Small intestine (tissue), 7 donors: ENCODE measurements at regions not wholly inside any gene's neighbourhood (a gene's known extent, or its start where the extent isn't known, plus 50 kb on each side); places are given as distances from the start of the nearest gene placed in this dataset.

Source experiments
- DNase-seq, 2 donors: peaks; one replicate each; pipeline versions ENCODE4 v3.0.0 to v3.0.0-alpha.2; 2013
- FAIRE-seq: peaks from 2 replicates; lab custom pipeline; 2012; peaks lifted over from hg19 to GRCh38; lab: Jason Lieb, UNC
- H3K27ac ChIP-seq, 3 donors: one replicate each; pipeline ENCODE4 v1.5.1; 2013; ENCODE audit warnings: low read length in 2 of 3, mild to moderate bottlenecking in 2 of 3, control low read depth in 1 of 3, inconsistent platforms in 1 of 3, low read depth in 1 of 3, moderate library complexity in 1 of 3
- H3K27me3 ChIP-seq, 3 donors: one replicate each; pipeline ENCODE4 v1.6.1; 2013; ENCODE audit warnings: low read length in 3 of 3, inconsistent platforms in 1 of 3; ENCODE audit not compliant: control insufficient read depth in 3 of 3, insufficient read depth in 3 of 3
- H3K36me3 ChIP-seq, 3 donors: one replicate each; pipeline ENCODE4 v1.6.1; 2013; ENCODE audit warnings: low read length in 3 of 3, inconsistent platforms in 1 of 3, low read depth in 1 of 3, mild to moderate bottlenecking in 1 of 3, moderate library complexity in 1 of 3; ENCODE audit not compliant: control insufficient read depth in 3 of 3, insufficient read depth in 2 of 3
- H3K4me1 ChIP-seq, 3 donors: one replicate each; pipeline ENCODE4 v1.6.1; 2013; ENCODE audit warnings: low read length in 2 of 3, inconsistent platforms in 1 of 3, low read depth in 1 of 3, mild to moderate bottlenecking in 1 of 3, moderate library complexity in 1 of 3; ENCODE audit not compliant: control insufficient read depth in 3 of 3, insufficient read depth in 2 of 3
- H3K4me3 ChIP-seq, 3 donors: one replicate each; pipeline ENCODE4 v1.5.1; 2013; ENCODE audit warnings: low read length in 3 of 3, control low read depth in 1 of 3, inconsistent platforms in 1 of 3, low read depth in 1 of 3, mild to moderate bottlenecking in 1 of 3, moderate library complexity in 1 of 3
- H3K9me3 ChIP-seq, 2 donors: one replicate each; pipeline ENCODE4 v1.6.1; 2013; ENCODE audit warnings: low read depth in 1 of 2, low read length in 1 of 2; ENCODE audit not compliant: control insufficient read depth in 2 of 2, insufficient read depth in 1 of 2
- WGBS, 3 donors: extraction: QIAGEN DNeasy Blood & Tissue Kit; methylation state at CpG; one replicate each; pipeline ENCODE4 v1.1.7; 2013; 5-methylcytosine and 5-hydroxymethylcytosine counted together
- donor health status: healthy with polysubstance abuse.
- donor health status: control.
- donor health status: control.
- donor health status: Bipolar disorder and iron deficiency.
- donor health status: healthy.

DNA sequence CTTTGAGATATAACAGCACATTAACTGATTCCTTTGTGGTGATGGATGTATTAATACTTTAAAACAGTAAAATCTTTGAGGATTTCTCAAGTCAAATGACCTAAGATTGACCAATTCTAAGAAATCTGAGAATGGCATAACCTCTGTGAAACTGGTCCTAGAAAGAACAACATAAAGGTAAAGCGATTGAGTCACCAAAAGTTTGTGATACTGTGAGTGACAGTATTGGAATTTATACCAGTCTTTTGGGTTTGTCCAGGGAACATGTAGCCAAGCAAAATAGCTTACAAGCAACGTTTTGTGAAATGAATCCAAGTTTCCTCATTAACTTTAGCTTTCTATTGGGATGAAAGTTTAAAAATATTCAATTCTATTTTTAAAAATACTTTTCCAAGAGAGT is 157.4 kb upstream of the TMEM196 start:
- no peak for FAIRE-seq
- no peaks in the 10 kb centered on the region for H3K4me1 ChIP-seq
- H3K9me3 ChIP-seq: peaks cover 0 to 10% of the 10 kb centered on the region in 2 donors
- no peak for DNase-seq
- H3K27me3 ChIP-seq: no peaks in the 10 kb centered on the region
- no peaks in the 10 kb centered on the region for H3K36me3 ChIP-seq
- 63 to 84% (median 80%) methylated on average over 2 of the region's 2 CpGs for WGBS, 3 donors
- H3K27ac ChIP-seq: no peak overlapping the region
- no peak overlapping the region for H3K4me3 ChIP-seq

- peaks cover 0 to 6% of the 10 kb centered on the region in 2 donors for H3K9me3 ChIP-seq
- no peak for FAIRE-seq
- no peaks in the 10 kb centered on the region for H3K27me3 ChIP-seq
- WGBS, 3 donors: 57 to 61% (median 59%) methylated on average over 1 of the region's 1 CpG
- DNase-seq: no peak
- no peak overlapping the region for H3K4me3 ChIP-seq
- H3K36me3 ChIP-seq: no peaks in the 10 kb centered on the region
- no peak overlapping the region for H3K27ac ChIP-seq
- H3K4me1 ChIP-seq: no peaks in the 10 kb centered on the region
These were observed 156.6 kb upstream of the TMEM196 start for GRCh38 chr7:19930051-19930450.

- FAIRE-seq: no peak
These were observed 154.8 kb upstream of the TMEM196 start for GRCh38 chr7:19928247-19928646.

DNA sequence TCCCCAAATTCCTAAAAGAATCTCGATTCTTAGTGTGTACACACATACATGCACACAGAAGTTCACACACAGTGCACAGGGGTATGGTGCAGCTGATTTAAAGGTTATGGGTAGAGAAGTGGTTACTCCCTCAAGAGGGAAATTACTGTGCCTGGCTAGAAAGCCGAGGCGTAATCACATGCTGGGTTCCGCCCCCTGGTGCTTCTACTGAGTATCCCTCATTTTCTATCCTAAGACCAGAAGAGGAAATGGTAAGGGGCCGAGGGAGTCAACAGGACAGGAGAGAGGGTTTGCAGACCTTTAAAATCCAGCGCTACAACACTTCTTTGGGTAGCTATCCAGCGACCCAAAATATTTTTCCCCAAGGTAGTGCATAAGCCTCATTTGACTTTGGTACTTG is 147.3 kb upstream of the TMEM196 start:
- no peaks in the 10 kb centered on the region for H3K9me3 ChIP-seq
- no peak overlapping the region for H3K4me3 ChIP-seq
- DNase-seq: no peak
- no peaks in the 10 kb centered on the region for H3K4me1 ChIP-seq
- 88 to 92% (median 91%) methylated on average over 7 of the region's 7 CpGs for WGBS, 3 donors
- no peaks in the 10 kb centered on the region for H3K36me3 ChIP-seq
- no peak for FAIRE-seq
- H3K27me3 ChIP-seq: no peaks in the 10 kb centered on the region
- no peak overlapping the region for H3K27ac ChIP-seq

More at GRCh38 chr7:19928247-19928646, 154.8 kb upstream of the TMEM196 start:
- Histone ChIP-seq H3K27me3 (no peaks in the 10 kb centered on the region), H3K4me3 (no peak overlapping the region), H3K9me3 (no peaks in the 10 kb centered on the region), H3K4me1 (no peaks in the 10 kb centered on the region), H3K27ac (no peak overlapping the region), H3K36me3 (no peaks in the 10 kb centered on the region)
- DNase-seq: no peak

GRCh38 chr7:19920166-19920565 is 146.7 kb upstream of the TMEM196 start:
- H3K9me3 ChIP-seq: no peaks in the 10 kb centered on the region
- no peaks in the 10 kb centered on the region for H3K4me1 ChIP-seq
- FAIRE-seq: no peak
- H3K27me3 ChIP-seq: no peaks in the 10 kb centered on the region
- DNase-seq: no peak
- 66 to 78% (median 76%) methylated on average over 6 of the region's 6 CpGs for whole genome bisulfite sequencing, 3 donors
- H3K4me3 ChIP-seq: no peak overlapping the region
- no peaks in the 10 kb centered on the region for H3K36me3 ChIP-seq
- no peak overlapping the region for H3K27ac ChIP-seq

DNA sequence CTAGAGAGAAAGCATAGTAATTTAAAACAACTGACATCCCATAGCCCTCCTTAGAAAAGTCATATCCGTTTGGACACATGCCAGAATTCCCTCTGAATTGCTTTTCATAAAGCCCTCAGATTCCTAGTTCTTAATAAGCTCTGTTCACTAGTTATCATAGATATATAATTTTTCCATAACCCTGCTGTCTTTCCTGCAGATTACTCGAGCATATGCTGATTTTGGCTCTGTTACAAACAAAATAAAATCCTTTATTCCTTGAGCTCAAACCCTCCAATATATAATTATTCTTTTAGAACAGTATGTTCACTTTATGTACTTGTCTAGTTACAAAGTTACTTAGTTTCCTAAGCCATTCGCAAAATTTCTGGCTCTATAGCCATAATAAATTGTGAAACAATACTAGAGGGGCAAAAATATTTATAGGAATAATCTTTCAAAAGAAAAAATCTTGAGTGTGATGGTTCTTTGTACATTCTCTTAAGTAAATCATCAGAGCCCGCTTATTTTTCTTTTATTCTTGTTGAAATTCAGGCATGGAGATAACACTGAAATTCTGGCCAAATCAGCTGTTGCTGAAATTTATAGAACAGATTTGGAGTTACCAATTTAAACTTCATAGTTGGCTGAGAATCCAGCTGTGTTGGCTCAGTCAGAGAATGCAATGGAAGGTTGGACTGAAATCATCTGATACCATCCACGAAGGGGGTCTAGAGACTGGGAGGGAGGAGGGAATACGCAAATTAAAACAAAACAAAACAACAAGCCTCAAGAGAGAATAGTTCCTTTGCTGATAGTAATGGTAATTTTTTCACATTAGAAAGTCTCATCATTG is 146.1 kb upstream of the TMEM196 start:
- H3K27me3 ChIP-seq: no peaks in the 10 kb centered on the region
- 57 to 66% (median 65%) methylated on average over 6 of the region's 6 CpGs for WGBS, 3 donors

DNA sequence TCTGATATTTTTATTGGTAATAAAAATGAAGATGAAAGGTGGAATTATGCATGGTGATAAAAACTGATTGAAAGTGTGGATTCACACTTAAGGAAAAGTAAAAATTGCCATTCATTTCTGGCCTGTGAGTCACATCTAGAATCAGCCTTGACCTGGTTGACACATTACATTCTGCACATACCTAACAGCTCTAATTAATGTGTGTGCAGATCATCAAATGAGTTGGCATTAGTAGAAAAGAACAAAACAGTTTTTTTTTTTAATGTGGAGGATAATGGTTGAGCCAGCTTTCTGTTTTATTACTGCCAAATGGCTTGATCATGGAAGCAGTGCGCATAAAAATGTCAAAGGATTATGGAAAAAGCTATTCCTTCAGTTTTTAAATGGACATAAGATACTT is 142.6 kb upstream of the TMEM196 start:
- H3K4me3 ChIP-seq: no peak overlapping the region

More for the DNA sequence above, 146.1 kb upstream of the TMEM196 start:
- Histone ChIP-seq H3K27ac (no peak overlapping the region), H3K9me3 (no peaks in the 10 kb centered on the region), H3K4me1 (no peaks in the 10 kb centered on the region), H3K36me3 (no peaks in the 10 kb centered on the region), H3K4me3 (no peak overlapping the region)
- FAIRE-seq: no peak
- DNase-seq: no peak

DNA sequence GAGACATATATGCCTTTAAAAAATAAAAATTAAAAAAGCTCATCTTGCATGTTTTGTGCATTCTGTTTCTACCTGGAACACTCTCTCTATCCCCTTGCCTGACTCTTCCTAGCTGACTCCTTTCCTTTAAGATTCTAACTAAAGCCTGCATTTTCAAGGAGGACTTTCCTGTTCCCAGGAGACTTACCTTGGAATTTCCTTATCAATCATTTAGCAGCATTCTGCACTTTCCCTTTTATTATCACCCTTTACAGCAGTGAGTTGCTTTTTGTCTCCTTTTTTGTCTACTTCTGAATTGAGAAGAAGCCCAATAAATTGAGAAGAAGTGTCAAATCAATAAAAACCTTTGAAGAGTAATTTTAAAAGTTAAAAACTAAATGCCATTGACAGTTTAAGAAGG is 142.2 kb upstream of the TMEM196 start:
- H3K4me3 ChIP-seq: no peak overlapping the region
- H3K27me3 ChIP-seq: no peaks in the 10 kb centered on the region
- no peak for FAIRE-seq
- no peaks in the 10 kb centered on the region for H3K9me3 ChIP-seq
- no peak for DNase-seq
- H3K27ac ChIP-seq: no peak overlapping the region
- H3K36me3 ChIP-seq: no peaks in the 10 kb centered on the region
- H3K4me1 ChIP-seq: no peaks in the 10 kb centered on the region

More for the DNA sequence above, 142.6 kb upstream of the TMEM196 start:
- Histone ChIP-seq H3K27me3 (no peaks in the 10 kb centered on the region), H3K36me3 (no peaks in the 10 kb centered on the region), H3K27ac (no peak overlapping the region), H3K9me3 (no peaks in the 10 kb centered on the region), H3K4me1 (no peaks in the 10 kb centered on the region)
- DNase-seq (no peak), FAIRE-seq (no peak)
- WGBS, 3 donors: 91 to 92% (median 91%) methylated on average over 1 of the region's 1 CpG

GRCh38 chr7:19914866-19915265 is 141.4 kb upstream of the TMEM196 start:
- Histone ChIP-seq H3K4me3 (no peak overlapping the region), H3K27me3 (no peaks in the 10 kb centered on the region), H3K9me3 (no peaks in the 10 kb centered on the region), H3K36me3 (no peaks in the 10 kb centered on the region), H3K4me1 (no peaks in the 10 kb centered on the region), H3K27ac (no peak overlapping the region)
- FAIRE-seq (no peak), DNase-seq (no peak)
- WGBS, 3 donors: 68 to 88% (median 75%) methylated on average over 1 of the region's 1 CpG
